Loucy (cell line): ENCODE measurements at regions not wholly inside any gene's neighbourhood (a gene's known extent, or its start where the extent isn't known, plus 50 kb on each side); places are given as distances from the start of the nearest gene placed in this dataset.
A peak's percentile ranks its signal among the peaks of the same experiment; 100 is the strongest.

Experiments
- H2AFZ ChIP-seq: fragments of 200-600 bp; sonication (generic); 2 replicates; pipeline ENCODE4 v1.6.0; 2016; ENCODE audit warnings: antibody characterized with exemption, mild to moderate bottlenecking, low read length, moderate library complexity
- H3F3A ChIP-seq: fragments of 200-600 bp; 2 replicates; pipeline ENCODE4 v1.6.0; 2016; ENCODE audit warnings: antibody characterized with exemption, low read depth, mild to moderate bottlenecking
- H3K27me3 ChIP-seq: fragments of 200-600 bp; sonication (generic); 2 replicates; pipeline ENCODE4 v1.6.1; 2014; ENCODE audit warnings: low read length, mild to moderate bottlenecking; ENCODE audit not compliant: insufficient read depth, poor library complexity, severe bottlenecking
- H3K36me3 ChIP-seq: fragments of 200-600 bp; sonication (generic); 2 replicates; pipeline ENCODE4 v1.6.1; 2016; ENCODE audit warnings: low read length; ENCODE audit not compliant: insufficient read depth
- H3K4me1 ChIP-seq: fragments of 200-600 bp; sonication (generic); 2 replicates; pipeline ENCODE4 v1.5.1; 2014; ENCODE audit warnings: low read length, mild to moderate bottlenecking; ENCODE audit not compliant: insufficient read depth, poor library complexity, severe bottlenecking
- H3K4me2 ChIP-seq: fragments of 200-600 bp; sonication (generic); 2 replicates; pipeline ENCODE4 v1.6.0; 2014; ENCODE audit warnings: antibody characterized with exemption, low read length, low read depth, mild to moderate bottlenecking; ENCODE audit not compliant: poor library complexity, severe bottlenecking
- H3K4me3 ChIP-seq: fragments of 200-600 bp; sonication (generic); 2 replicates; pipeline ENCODE4 v1.5.1; 2014; ENCODE audit warnings: low read length, mild to moderate bottlenecking, mixed read lengths; ENCODE audit not compliant: poor library complexity, severe bottlenecking
- H3K79me2 ChIP-seq: fragments of 200-600 bp; sonication (generic); 2 replicates; pipeline ENCODE4 v1.6.1; 2014; ENCODE audit warnings: low read length; ENCODE audit not compliant: insufficient read depth
- H3K9ac ChIP-seq: fragments of 200-600 bp; sonication (generic); 2 replicates; pipeline ENCODE4 v1.6.0; 2014; ENCODE audit warnings: mild to moderate bottlenecking, low read depth, low read length, moderate library complexity; ENCODE audit not compliant: poor library complexity, severe bottlenecking
- H3K9me2 ChIP-seq: fragments of 200-600 bp; sonication (generic); replicated peaks from 2 replicates; pipeline ENCODE4 v1.6.1; 2016; ENCODE audit warnings: low read depth, low read length, mixed read lengths
- H3K9me3 ChIP-seq: fragments of 200-600 bp; sonication (generic); 2 replicates; pipeline ENCODE4 v1.6.1; 2014; ENCODE audit warnings: mild to moderate bottlenecking, antibody characterized with exemption, low read length, low read depth; ENCODE audit not compliant: insufficient read depth
- H4K20me1 ChIP-seq: fragments of 200-600 bp; sonication (generic); 2 replicates; pipeline ENCODE4 v1.6.0; 2014; ENCODE audit warnings: antibody characterized with exemption, low read length, mild to moderate bottlenecking; ENCODE audit not compliant: insufficient read depth, poor library complexity, severe bottlenecking
- EZH2phosphoT487 ChIP-seq: fragments of 200-600 bp; IDR thresholded peaks from 2 replicates; pipeline ENCODE4 v1.6.1; 2018; ENCODE audit warnings: antibody characterized with exemption, mild to moderate bottlenecking, moderate library complexity, borderline replicate concordance
- TF ChIP-seq, protein P1 (sequence below): fragments of 200-600 bp; sonication (generic); conservative IDR thresholded peaks from 2 replicates; pipeline ENCODE4 v1.5.1; 2014; ENCODE audit warnings: mild to moderate bottlenecking, antibody characterized with exemption, low read length

DNA sequence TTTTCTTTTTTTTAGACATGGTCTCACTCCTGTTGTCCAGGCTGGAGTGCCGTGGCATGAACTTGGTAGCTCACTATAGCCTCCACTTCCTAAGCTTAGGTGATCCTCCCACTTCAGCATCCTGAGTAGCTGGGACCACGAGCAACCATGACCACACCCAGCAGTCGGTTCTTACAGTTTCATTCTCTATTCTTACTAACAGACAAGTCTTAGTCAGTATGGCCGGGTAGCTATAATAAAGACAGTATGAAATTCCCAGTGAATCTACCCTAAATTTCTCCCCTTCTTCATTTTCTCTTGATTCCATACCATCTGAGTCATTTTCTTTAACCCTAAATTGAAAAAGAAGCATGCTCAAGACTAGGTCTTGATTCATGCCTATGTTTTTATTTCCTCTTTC is 775.3 kb upstream of the NRXN1 start:
- TF ChIP-seq EZH2phosphoT487 = no peak
- TF ChIP-seq, protein P1, sequence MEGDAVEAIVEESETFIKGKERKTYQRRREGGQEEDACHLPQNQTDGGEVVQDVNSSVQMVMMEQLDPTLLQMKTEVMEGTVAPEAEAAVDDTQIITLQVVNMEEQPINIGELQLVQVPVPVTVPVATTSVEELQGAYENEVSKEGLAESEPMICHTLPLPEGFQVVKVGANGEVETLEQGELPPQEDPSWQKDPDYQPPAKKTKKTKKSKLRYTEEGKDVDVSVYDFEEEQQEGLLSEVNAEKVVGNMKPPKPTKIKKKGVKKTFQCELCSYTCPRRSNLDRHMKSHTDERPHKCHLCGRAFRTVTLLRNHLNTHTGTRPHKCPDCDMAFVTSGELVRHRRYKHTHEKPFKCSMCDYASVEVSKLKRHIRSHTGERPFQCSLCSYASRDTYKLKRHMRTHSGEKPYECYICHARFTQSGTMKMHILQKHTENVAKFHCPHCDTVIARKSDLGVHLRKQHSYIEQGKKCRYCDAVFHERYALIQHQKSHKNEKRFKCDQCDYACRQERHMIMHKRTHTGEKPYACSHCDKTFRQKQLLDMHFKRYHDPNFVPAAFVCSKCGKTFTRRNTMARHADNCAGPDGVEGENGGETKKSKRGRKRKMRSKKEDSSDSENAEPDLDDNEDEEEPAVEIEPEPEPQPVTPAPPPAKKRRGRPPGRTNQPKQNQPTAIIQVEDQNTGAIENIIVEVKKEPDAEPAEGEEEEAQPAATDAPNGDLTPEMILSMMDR = no peak
- Histone ChIP-seq H3K79me2 (no peaks in the 10 kb centered on the region), H4K20me1 (no peaks in the 10 kb centered on the region), H3K9me2 (no peaks in the 10 kb centered on the region), H2AFZ (no peak overlapping the region), H3K9me3 (no peaks in the 10 kb centered on the region), H3K27me3 (no peaks in the 10 kb centered on the region), H3K4me1 (no peaks in the 10 kb centered on the region), H3F3A (no peaks in the 10 kb centered on the region), H3K9ac (no peak overlapping the region), H3K36me3 (no peaks in the 10 kb centered on the region), H3K4me2 (no peak overlapping the region), H3K4me3 (no peak overlapping the region)

DNA sequence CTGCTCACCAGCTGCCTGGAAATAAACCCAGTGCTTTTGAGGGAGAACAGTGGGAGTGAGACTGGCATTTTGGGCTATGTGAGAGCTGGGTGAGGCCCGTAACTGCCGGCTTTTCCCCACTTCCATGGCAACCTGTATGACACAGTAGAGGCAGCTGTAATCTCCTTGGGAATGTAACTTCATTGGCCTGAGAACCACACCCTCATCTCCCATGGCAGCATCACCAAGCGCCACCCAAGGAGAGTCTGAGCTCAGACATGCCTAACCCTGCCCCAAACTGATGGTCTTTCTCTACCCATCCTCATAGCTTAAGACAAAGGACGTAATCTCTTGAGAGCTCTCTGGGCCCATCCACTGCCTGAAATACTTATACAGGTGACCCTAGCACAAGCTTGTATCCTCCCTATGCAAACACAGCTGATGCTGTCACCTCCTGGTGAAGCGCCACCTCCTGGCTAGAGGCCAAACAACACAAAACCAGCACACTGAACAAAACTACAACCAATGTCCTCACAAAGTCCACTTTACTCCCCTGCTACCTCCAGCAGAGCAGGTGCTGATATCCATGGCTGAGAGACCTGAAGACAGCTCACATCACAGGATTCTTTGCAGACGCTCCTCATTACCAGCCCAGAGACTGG is 763.4 kb upstream of the NRXN1 start:
- Histone ChIP-seq H3K27me3 (no peaks in the 10 kb centered on the region), H3F3A (no peaks in the 10 kb centered on the region), H3K36me3 (no peaks in the 10 kb centered on the region), H3K4me1 (no peaks in the 10 kb centered on the region), H3K79me2 (no peaks in the 10 kb centered on the region), H3K4me3 (no peak overlapping the region), H3K9ac (no peak overlapping the region), H3K9me2 (no peaks in the 10 kb centered on the region), H4K20me1 (no peaks in the 10 kb centered on the region), H2AFZ (no peak overlapping the region), H3K4me2 (no peak overlapping the region), H3K9me3 (no peaks in the 10 kb centered on the region)
- TF ChIP-seq, protein P1 = peak; percentile 60
- no peak for TF ChIP-seq EZH2phosphoT487

DNA sequence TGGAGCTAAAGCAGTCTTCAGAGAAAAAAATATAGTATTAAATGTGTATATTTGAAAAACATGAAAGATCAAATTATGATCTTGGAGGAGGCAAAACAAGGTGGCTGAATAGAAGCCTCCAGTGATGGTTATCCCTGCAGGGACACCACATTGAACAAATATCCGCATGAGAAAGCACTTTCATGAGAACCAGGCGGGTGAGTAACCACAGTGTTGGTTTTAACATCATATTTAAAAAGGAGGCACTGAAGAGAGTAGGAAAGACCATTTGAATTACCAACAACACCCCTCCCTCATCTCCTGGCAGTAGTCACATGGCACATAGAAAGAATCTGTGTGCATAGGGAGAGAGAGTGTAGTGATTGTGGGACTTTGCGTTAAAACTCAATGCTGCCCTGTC is 759.6 kb upstream of the NRXN1 start:
- no peak overlapping the region for H3K4me2 ChIP-seq
- H3K36me3 ChIP-seq = no peaks in the 10 kb centered on the region
- no peaks in the 10 kb centered on the region for H3K9me3 ChIP-seq
- no peaks in the 10 kb centered on the region for H3K9me2 ChIP-seq
- no peaks in the 10 kb centered on the region for H3F3A ChIP-seq
- H2AFZ ChIP-seq = no peak overlapping the region
- no peaks in the 10 kb centered on the region for H4K20me1 ChIP-seq
- H3K9ac ChIP-seq = no peak overlapping the region
- H3K27me3 ChIP-seq = no peaks in the 10 kb centered on the region
- TF ChIP-seq, protein P1 = no peak
- no peak for TF ChIP-seq EZH2phosphoT487
- H3K4me3 ChIP-seq = no peak overlapping the region
- H3K4me1 ChIP-seq = no peaks in the 10 kb centered on the region
- H3K79me2 ChIP-seq = no peaks in the 10 kb centered on the region
